HepG2 (cell line): ENCODE measurements at regions not wholly inside any gene's neighbourhood (a gene's known extent, or its start where the extent isn't known, plus 50 kb on each side); places are given as distances from the start of the nearest gene placed in this dataset.

Experiments
- ATAC-seq: fragments of 200-7000 bp; cut with Tn5 transposase; 3 replicates; pipeline ENCODE4 v1.9.1; 2020; ENCODE audit warnings: mild to moderate bottlenecking, moderate library complexity
- BruUV-seq: library from RNA; stranded (reverse); fragments of 400-500 nt; replicated peaks from 2 replicates; lab custom pipeline; 2021; lab: Mats Ljungman, UMichigan
- CTCF ChIA-PET: fragments of 300-600 bp; formaldehyde crosslinking; extraction: SDS; loops from one replicate; lab custom pipeline; 2021; ENCODE audit warnings: low total read pairs, inconsistent platforms, low intra/inter-chr PET ratio; lab: Yijun Ruan, JAX
- POLR2A ChIA-PET: fragments of 350-600 bp; sonication (Branson Sonifier 250); formaldehyde crosslinking; loops from one replicate; lab custom pipeline; 2020; ENCODE audit warnings: antibody characterized with exemption, inconsistent platforms; lab: Yijun Ruan, JAX
- DNase-seq: peaks from one replicate; pipeline ENCODE4 v3.0.0-alpha.2; 2015; ENCODE audit warnings: low spot score
- FAIRE-seq: peaks from 3 replicates; lab custom pipeline; 2011; peaks lifted over from hg19 to GRCh38; lab: Jason Lieb, UNC
- H2AFZ ChIP-seq: one replicate; pipeline ENCODE4 v1.6.1; 2011; ENCODE audit warnings: low read length, inconsistent platforms
- H3K27ac ChIP-seq: fragments of 300-600 bp; 3 replicates; pipeline ENCODE4 v1.8.0; 2011; ENCODE audit warnings: mixed run types, mild to moderate bottlenecking, mixed read lengths, low read length, inconsistent platforms; ENCODE audit not compliant: insufficient read depth; ENCODE audit errors: extremely low read length
- H3K27me3 ChIP-seq, 2 experiments: fragments of 200-600 bp in 1 of 2; 2 replicates in 1 of 2; 3 replicates in 1 of 2; pipeline versions ENCODE4 v1.6.0 to v1.8.0; 2011; ENCODE audit warnings: low read length in 2 of 2, mild to moderate bottlenecking in 2 of 2, moderate library complexity in 2 of 2, inconsistent platforms in 1 of 2; ENCODE audit not compliant: insufficient read depth in 2 of 2, control insufficient read depth in 1 of 2
- H3K36me3 ChIP-seq, 2 experiments: fragments of 200-600 bp in 1 of 2; replicated peaks in 1 of 2; 2 replicates in 1 of 2; 3 replicates in 1 of 2; pipeline versions ENCODE4 v1.5.1 to v1.8.0; 2011; ENCODE audit warnings: low read length in 2 of 2, inconsistent platforms in 1 of 2; ENCODE audit not compliant: insufficient read depth in 2 of 2, control insufficient read depth in 1 of 2
- H3K4me1 ChIP-seq: 2 replicates; pipeline ENCODE4 v1.5.1; 2012; ENCODE audit warnings: low read length, inconsistent platforms; ENCODE audit not compliant: insufficient read depth
- H3K4me2 ChIP-seq: 2 replicates; pipeline ENCODE4 v1.6.0; 2011; ENCODE audit warnings: low read depth, low read length, inconsistent platforms
- H3K4me3 ChIP-seq, 3 experiments: fragments of 200-600 bp in 1 of 3; sonication (generic), shearing (Covaris generic) in 1 of 3; replicated peaks in 1 of 3; 2 replicates each; pipeline ENCODE4 v1.5.1; 2011 to 2016; ENCODE audit warnings: low read length in 3 of 3, inconsistent platforms in 2 of 3, low read depth in 2 of 3, mild to moderate bottlenecking in 2 of 3, control low read depth in 1 of 3, mixed read lengths in 1 of 3; ENCODE audit not compliant: insufficient read depth in 1 of 3
- H3K79me2 ChIP-seq: one replicate; pipeline ENCODE4 v1.6.1; 2011; ENCODE audit warnings: low read length, inconsistent platforms; ENCODE audit not compliant: insufficient read depth
- H3K9ac ChIP-seq: 2 replicates; pipeline ENCODE4 v1.6.0; 2011; ENCODE audit warnings: mild to moderate bottlenecking, low read depth, low read length, inconsistent platforms; ENCODE audit not compliant: insufficient read depth
- H3K9me3 ChIP-seq: 2 replicates; pipeline ENCODE4 v1.5.1; 2012; ENCODE audit warnings: mild to moderate bottlenecking, low read length
- H4K20me1 ChIP-seq: 2 replicates; pipeline ENCODE4 v1.6.0; 2011; ENCODE audit warnings: inconsistent platforms, mild to moderate bottlenecking, low read length, moderate library complexity; ENCODE audit not compliant: insufficient read depth
- ARNTL ChIP-seq: sonication (generic); formaldehyde crosslinking; IDR thresholded peaks from 2 replicates; pipeline ENCODE4 v1.4.0; 2020; ENCODE audit warnings: mild to moderate bottlenecking, missing genetic modification reagents
- KLF15 ChIP-seq: sonication (generic); formaldehyde crosslinking; IDR thresholded peaks from 2 replicates; pipeline ENCODE4 v1.8.1; 2023; ENCODE audit warnings: borderline replicate concordance, mild to moderate bottlenecking, inconsistent platforms, missing genetic modification reagents, mixed read lengths
- KMT2A ChIP-seq: sonication (generic); formaldehyde crosslinking; IDR thresholded peaks from 2 replicates; pipeline ENCODE4 v1.4.0; 2020; ENCODE audit warnings: missing genetic modification reagents
- NBN ChIP-seq: fragments of 450-650 bp; conservative IDR thresholded peaks from 2 replicates; pipeline ENCODE4 v1.6.1; 2017
- RCOR2 ChIP-seq: IDR thresholded peaks from 2 replicates; pipeline ENCODE4 v1.6.1; 2016; ENCODE audit warnings: missing biosample characterization, missing genetic modification reagents
- REXO4 ChIP-seq: sonication (generic); formaldehyde crosslinking; IDR thresholded peaks from 2 replicates; pipeline ENCODE4 v1.8.0; 2022; ENCODE audit warnings: missing genetic modification reagents, mild to moderate bottlenecking, borderline replicate concordance
- SRSF1 ChIP-seq: fragments of 200-400 bp; formaldehyde crosslinking; optimal IDR thresholded peaks from 2 replicates; pipeline ENCODE3; 2017; ENCODE audit warnings: mild to moderate bottlenecking, low read depth, low read length, moderate library complexity
- XBP1 ChIP-seq: sonication (generic); formaldehyde crosslinking; IDR thresholded peaks from 2 replicates; pipeline ENCODE4 v1.5.0; 2020; ENCODE audit warnings: missing genetic modification reagents
- ZKSCAN5 ChIP-seq: sonication (generic); formaldehyde crosslinking; IDR thresholded peaks from 2 replicates; pipeline ENCODE4 v1.5.1; 2020; ENCODE audit warnings: mild to moderate bottlenecking, missing genetic modification reagents
- ZNF607 ChIP-seq: sonication (generic); formaldehyde crosslinking; IDR thresholded peaks from 2 replicates; pipeline ENCODE4 v1.5.1; 2020; ENCODE audit warnings: missing genetic modification reagents, mild to moderate bottlenecking, borderline replicate concordance
- ZNF644 ChIP-seq: IDR thresholded peaks from 2 replicates; pipeline ENCODE4 v1.6.1; 2016; ENCODE audit warnings: low read depth
- WGBS: methylation state at CpG from one replicate; pipeline ENCODE4 v1.1.6; 2017; ENCODE audit warnings: low lambda C conversion rate; 5-methylcytosine and 5-hydroxymethylcytosine counted together
- in situ Hi-C: cut with HindIII; loops from 2 replicates; pipeline ENCODE4 v1.10.0; 2017; ENCODE audit warnings: low pct_unique_long_range_greater_than_20kb; ENCODE audit not compliant: extremely low pct_ligation_motif_present
- intact Hi-C: fragments of 100-400 bp; cut with micrococcal nuclease; formaldehyde crosslinking; loops from one replicate; pipeline ENCODE4 v1.10.0; 2022; ENCODE audit not compliant: unreplicated experiment
- TF ChIP-seq, protein P1 (sequence below): sonication (generic); formaldehyde crosslinking; IDR thresholded peaks from 2 replicates; pipeline ENCODE4 v1.8.1; 2023; ENCODE audit warnings: mild to moderate bottlenecking, missing genetic modification reagents
- TF ChIP-seq, protein P2 (sequence below): sonication (generic); formaldehyde crosslinking; IDR thresholded peaks from 2 replicates; pipeline ENCODE4 v1.5.0; 2020; ENCODE audit warnings: missing genetic modification reagents
- TF ChIP-seq, protein P3 (sequence below): sonication (generic); formaldehyde crosslinking; IDR thresholded peaks from 2 replicates; pipeline ENCODE4 v1.4.0; 2020; ENCODE audit warnings: mild to moderate bottlenecking, missing genetic modification reagents
- TF ChIP-seq, protein P4 (sequence below): sonication (generic); formaldehyde crosslinking; IDR thresholded peaks from 2 replicates; pipeline ENCODE4 v1.5.1; 2020; ENCODE audit warnings: missing genetic modification reagents, mild to moderate bottlenecking, borderline replicate concordance

DNA sequence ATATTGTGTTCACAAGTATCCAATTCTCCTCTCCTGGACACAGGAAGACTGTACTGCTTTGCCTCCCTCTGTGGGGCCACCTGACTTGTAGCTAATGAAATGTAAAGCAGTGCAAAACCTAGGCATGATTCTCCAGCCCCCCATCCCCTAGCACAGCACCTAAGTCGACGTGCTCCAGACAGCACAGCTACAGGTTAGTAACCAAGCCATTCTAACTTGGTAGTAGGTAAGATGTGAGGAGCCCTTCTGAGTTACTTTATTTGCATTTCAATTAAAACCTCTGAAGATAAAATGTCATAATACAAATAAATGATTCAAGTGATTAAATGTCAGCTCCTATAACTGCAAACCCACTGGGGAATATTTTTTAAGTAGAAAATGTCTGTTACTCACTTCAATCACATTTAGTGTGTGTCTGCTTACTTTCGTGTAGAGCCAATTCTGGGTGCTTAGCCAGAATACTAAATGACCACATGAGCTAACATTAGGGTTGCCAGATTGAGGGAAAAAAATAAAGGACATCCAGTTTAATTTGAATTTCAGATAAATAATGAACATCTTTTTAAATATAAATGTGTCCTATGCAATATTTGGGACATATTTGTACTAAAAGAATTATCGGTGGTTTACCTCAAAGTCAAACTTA is 64.8 kb upstream of the HIF1A start:
- intact Hi-C loops (no loop called here), in situ Hi-C loops (no loop called here)
- H3K4me3 ChIP-seq, result no peak overlapping the region
- no peaks in the 10 kb centered on the region for H3K9me3 ChIP-seq
- DNase-seq (no peak), ATAC-seq (no peak), FAIRE-seq (no peak)
- TF ChIP-seq ZNF607 (CRISPR knock-in tag) (no peak), REXO4 (no peak), KMT2A (no peak), XBP1 (CRISPR knock-in tag) (no peak), SRSF1 (no peak), ZNF644 (CRISPR knock-in tag) (no peak), NBN (no peak), ARNTL (CRISPR knock-in tag) (no peak), RCOR2 (CRISPR knock-in tag) (no peak), KLF15 (no peak), ZKSCAN5 (CRISPR knock-in tag) (no peak)
- TF ChIP-seq, protein P1, sequence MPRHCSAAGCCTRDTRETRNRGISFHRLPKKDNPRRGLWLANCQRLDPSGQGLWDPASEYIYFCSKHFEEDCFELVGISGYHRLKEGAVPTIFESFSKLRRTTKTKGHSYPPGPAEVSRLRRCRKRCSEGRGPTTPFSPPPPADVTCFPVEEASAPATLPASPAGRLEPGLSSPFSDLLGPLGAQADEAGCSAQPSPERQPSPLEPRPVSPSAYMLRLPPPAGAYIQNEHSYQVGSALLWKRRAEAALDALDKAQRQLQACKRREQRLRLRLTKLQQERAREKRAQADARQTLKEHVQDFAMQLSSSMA (CRISPR knock-in tag), result no peak
- TF ChIP-seq, protein P2, sequence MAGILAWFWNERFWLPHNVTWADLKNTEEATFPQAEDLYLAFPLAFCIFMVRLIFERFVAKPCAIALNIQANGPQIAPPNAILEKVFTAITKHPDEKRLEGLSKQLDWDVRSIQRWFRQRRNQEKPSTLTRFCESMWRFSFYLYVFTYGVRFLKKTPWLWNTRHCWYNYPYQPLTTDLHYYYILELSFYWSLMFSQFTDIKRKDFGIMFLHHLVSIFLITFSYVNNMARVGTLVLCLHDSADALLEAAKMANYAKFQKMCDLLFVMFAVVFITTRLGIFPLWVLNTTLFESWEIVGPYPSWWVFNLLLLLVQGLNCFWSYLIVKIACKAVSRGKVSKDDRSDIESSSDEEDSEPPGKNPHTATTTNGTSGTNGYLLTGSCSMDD, result no peak
- TF ChIP-seq, protein P3, sequence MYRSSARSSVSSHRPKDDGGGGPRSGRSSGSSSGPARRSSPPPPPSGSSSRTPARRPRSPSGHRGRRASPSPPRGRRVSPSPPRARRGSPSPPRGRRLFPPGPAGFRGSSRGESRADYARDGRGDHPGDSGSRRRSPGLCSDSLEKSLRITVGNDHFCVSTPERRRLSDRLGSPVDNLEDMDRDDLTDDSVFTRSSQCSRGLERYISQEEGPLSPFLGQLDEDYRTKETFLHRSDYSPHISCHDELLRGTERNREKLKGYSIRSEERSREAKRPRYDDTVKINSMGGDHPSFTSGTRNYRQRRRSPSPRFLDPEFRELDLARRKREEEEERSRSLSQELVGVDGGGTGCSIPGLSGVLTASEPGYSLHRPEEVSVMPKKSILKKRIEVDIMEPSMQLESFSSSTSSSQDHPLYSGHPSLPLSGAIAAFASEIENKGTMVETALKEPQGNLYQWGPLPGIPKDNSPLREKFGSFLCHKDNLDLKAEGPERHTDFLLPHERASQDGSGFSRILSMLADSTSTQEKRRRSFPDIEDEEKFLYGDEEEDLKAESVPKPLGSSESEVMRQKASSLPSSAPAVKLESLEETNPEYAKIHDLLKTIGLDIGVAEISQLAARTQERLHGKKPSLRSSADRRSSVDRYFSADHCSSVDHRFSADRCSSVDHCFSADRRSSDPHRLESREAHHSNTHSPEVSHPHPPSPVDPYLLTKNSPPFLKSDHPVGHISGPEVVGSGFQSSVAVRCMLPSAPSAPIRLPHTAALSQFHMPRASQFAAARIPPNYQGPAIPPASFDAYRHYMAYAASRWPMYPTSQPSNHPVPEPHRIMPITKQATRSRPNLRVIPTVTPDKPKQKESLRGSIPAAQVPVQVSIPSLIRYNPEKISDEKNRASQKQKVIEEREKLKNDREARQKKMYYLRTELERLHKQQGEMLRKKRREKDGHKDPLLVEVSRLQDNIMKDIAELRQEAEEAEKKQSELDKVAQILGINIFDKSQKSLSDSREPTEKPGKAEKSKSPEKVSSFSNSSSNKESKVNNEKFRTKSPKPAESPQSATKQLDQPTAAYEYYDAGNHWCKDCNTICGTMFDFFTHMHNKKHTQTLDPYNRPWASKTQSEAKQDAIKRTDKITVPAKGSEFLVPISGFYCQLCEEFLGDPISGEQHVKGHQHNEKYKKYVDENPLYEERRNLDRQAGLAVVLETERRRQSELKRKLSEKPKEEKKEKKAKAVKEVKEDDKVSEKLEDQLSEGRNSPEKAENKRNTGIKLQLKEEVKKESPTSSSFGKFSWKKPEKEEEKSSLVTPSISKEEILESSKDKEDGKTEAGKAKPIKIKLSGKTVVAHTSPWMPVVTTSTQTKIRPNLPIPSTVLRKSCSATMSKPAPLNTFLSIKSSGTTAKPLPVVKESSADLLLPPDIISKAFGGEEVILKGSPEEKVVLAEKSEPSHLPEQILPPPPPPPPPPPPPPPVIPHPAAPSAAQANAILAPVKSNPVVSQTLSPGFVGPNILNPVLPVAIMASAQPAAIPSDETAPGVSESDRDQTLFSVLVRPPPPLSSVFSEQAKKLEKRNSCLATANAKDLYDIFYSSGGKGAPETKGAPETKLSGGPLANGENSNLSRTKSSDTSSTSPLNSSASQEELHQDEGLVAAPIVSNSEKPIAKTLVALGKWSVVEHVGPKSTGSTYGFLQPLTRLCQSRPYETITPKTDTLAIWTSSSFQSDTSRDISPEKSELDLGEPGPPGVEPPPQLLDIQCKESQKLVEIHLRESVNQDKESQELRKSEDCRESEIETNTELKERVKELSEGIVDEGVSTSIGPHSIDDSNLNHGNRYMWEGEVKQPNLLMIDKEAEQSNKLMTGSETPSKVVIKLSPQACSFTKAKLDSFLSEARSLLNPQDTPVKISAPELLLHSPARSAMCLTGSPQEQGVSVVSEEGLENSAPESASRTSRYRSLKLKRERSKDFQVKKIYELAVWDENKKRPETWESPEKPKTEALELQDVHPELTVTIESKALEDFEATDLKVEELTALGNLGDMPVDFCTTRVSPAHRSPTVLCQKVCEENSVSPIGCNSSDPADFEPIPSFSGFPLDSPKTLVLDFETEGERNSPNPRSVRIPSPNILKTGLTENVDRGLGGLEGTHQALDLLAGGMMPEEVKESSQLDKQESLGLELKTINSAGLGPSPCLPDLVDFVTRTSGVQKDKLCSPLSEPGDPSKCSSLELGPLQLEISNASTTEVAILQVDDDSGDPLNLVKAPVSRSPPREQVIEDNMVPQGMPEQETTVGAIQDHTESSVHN (CRISPR knock-in tag), result no peak
- TF ChIP-seq, protein P4, sequence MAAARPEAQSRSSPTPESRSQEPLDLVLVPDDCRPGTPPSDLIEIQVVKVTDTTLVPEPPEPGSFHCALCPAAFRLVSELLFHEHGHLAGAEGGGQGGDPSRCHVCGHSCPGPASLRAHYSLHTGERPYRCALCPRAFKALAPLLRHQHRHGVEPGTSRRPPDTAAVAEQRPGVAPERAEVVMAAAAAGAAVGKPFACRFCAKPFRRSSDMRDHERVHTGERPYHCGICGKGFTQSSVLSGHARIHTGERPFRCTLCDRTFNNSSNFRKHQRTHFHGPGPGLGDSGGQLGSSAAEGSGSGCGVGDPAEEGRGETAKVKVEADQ (CRISPR knock-in tag), result no peak
- no peak overlapping the region for H3K4me2 ChIP-seq
- CTCF ChIA-PET, result no interaction called here
- H3K79me2 ChIP-seq, result no peaks in the 10 kb centered on the region
- POLR2A ChIA-PET, result no interaction called here
- no peak overlapping the region for H3K27ac ChIP-seq
- H3K9ac ChIP-seq, result no peak overlapping the region
- no peak overlapping the region for H2AFZ ChIP-seq
- no peaks in the 10 kb centered on the region for H3K36me3 ChIP-seq
- no peaks in the 10 kb centered on the region for H4K20me1 ChIP-seq
- no TSS peak for BruUV-seq
- WGBS, result 50% methylated on average over 4 of the region's 4 CpGs
- H3K27me3 ChIP-seq, result no peaks in the 10 kb centered on the region
- no peaks in the 10 kb centered on the region for H3K4me1 ChIP-seq
